OCI-LY3 (cell line): ENCODE measurements at regions not wholly inside any gene's neighbourhood (a gene's known extent, or its start where the extent isn't known, plus 50 kb on each side); places are given as distances from the start of the nearest gene placed in this dataset.
"Not testable (repeated sequence)": the region's sequence is repeated elsewhere in the genome, so short reads cannot be mapped to it uniquely, and the experiment has no call there.

Experiments
- H2AFZ ChIP-seq: fragments of 200-600, 300-600 bp; shearing (Covaris generic); 2 replicates; pipeline ENCODE4 v1.6.0; 2014; ENCODE audit warnings: antibody characterized with exemption, low read depth, low read length
- H3K27ac ChIP-seq: fragments of 200-600, 300-600 bp; sonication (generic); 2 replicates; pipeline ENCODE4 v1.5.1; 2014; ENCODE audit warnings: mild to moderate bottlenecking, low read length, moderate library complexity, mixed read lengths
- H3K27me3 ChIP-seq: fragments of 200-600, 300-600 bp; sonication (generic); 2 replicates; pipeline ENCODE4 v1.6.1; 2014; ENCODE audit warnings: low read depth, low read length, mixed read lengths
- H3K36me3 ChIP-seq: fragments of 200-600, 300-600 bp; sonication (generic); replicated peaks from 2 replicates; pipeline ENCODE3; 2014; ENCODE audit warnings: low read depth, low read length, mixed read lengths
- H3K4me1 ChIP-seq: fragments of 300-600, 200-600 bp; sonication (generic); 2 replicates; pipeline ENCODE4 v1.6.1; 2014; ENCODE audit warnings: low read length, mixed read lengths
- H3K4me2 ChIP-seq: fragments of 200-600, 300-600 bp; sonication (generic); 2 replicates; pipeline ENCODE4 v1.6.1; 2014; ENCODE audit warnings: low read length, mixed read lengths
- H3K4me3 ChIP-seq: fragments of 300-600, 200-600 bp; sonication (generic); 2 replicates; pipeline ENCODE4 v1.5.1; 2014; ENCODE audit warnings: antibody characterized with exemption, mild to moderate bottlenecking, low read length, moderate library complexity
- H3K79me2 ChIP-seq: fragments of 300-600, 200-600 bp; shearing (Covaris generic); 2 replicates; pipeline ENCODE4 v1.6.1; 2014; ENCODE audit warnings: mild to moderate bottlenecking, low read length, mixed read lengths
- H3K9ac ChIP-seq: fragments of 300-600, 200-600 bp; shearing (Covaris generic); 2 replicates; pipeline ENCODE4 v1.6.0; 2014; ENCODE audit warnings: mild to moderate bottlenecking, low read length, moderate library complexity
- H3K9me3 ChIP-seq: fragments of 200-600, 300-600 bp; shearing (Covaris generic); 2 replicates; pipeline ENCODE4 v1.6.1; 2014; ENCODE audit warnings: low read length, mixed read lengths; ENCODE audit not compliant: insufficient read depth
- H4K20me1 ChIP-seq: fragments of 200-600, 300-600 bp; sonication (generic); 2 replicates; pipeline ENCODE4 v1.6.1; 2016; ENCODE audit warnings: low read length, mixed read lengths; ENCODE audit not compliant: insufficient read depth
- EZH2phosphoT487 ChIP-seq: fragments of 200-600 bp; shearing (Covaris generic); IDR thresholded peaks from 2 replicates; pipeline ENCODE4 v1.6.1; 2018; ENCODE audit warnings: antibody characterized with exemption, mixed run types, low read depth
- TF ChIP-seq, protein P1 (sequence below): fragments of 200-600, 300-600 bp; sonication (generic); IDR thresholded peaks from 2 replicates; pipeline ENCODE4 v1.5.1; 2014; ENCODE audit warnings: antibody characterized with exemption, low read length, low read depth

DNA sequence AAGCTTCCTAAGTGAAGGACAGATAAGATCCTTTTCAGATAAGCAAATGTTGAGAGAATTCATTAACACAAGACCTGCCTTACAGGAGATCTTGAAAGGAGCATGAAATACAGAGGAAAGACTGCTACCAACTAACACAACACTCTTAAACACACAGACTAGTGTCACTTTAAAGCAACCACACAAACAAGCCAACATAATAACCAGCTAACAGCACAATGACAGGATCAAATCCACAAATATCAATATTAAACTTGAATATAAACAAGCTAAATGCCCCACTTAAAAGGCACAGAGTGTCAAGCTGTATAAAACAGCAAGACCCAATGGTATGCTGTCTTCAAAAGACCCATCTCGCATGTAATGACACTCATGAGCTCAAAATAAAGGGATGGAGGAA lies 70.8 kb upstream of the HMGXB4 start:
- Histone ChIP-seq H3K36me3 (peaks cover 63% of the 10 kb centered on the region), H3K27ac (no peak overlapping the region), H3K4me1 (no peaks in the 10 kb centered on the region), H3K79me2 (peaks cover 5% of the 10 kb centered on the region), H3K4me2 (no peak overlapping the region), H3K27me3 (no peaks in the 10 kb centered on the region), H3K9me3 (peaks cover 20% of the 10 kb centered on the region; the same call in 1 of the 2 replicates), H3K9ac (no peak overlapping the region), H4K20me1 (no peaks in the 10 kb centered on the region), H2AFZ (no peak overlapping the region), H3K4me3 (no peak overlapping the region)
- TF ChIP-seq EZH2phosphoT487: no peak
- TF ChIP-seq, protein P1, sequence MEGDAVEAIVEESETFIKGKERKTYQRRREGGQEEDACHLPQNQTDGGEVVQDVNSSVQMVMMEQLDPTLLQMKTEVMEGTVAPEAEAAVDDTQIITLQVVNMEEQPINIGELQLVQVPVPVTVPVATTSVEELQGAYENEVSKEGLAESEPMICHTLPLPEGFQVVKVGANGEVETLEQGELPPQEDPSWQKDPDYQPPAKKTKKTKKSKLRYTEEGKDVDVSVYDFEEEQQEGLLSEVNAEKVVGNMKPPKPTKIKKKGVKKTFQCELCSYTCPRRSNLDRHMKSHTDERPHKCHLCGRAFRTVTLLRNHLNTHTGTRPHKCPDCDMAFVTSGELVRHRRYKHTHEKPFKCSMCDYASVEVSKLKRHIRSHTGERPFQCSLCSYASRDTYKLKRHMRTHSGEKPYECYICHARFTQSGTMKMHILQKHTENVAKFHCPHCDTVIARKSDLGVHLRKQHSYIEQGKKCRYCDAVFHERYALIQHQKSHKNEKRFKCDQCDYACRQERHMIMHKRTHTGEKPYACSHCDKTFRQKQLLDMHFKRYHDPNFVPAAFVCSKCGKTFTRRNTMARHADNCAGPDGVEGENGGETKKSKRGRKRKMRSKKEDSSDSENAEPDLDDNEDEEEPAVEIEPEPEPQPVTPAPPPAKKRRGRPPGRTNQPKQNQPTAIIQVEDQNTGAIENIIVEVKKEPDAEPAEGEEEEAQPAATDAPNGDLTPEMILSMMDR: no peak

DNA sequence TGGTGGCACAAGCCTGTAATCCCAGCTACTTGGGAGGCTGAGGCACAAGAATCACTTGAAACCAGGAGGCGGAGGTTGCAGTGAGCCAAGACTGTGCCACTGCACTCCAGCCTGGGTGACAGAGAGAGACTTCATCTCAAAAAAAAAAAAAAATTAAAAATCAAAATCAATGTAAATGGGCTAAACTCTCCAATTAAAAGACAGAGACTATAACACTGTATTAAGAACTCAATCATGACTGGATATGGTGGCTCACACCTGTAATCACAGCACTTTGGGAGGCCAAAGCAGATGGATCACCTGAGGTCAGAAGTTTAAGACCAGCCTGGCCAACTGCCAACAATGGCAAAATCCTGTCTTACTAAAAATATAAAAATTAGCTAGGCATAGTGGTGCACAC lies 68.4 kb upstream of the HMGXB4 start:
- H2AFZ ChIP-seq, H3K79me2 ChIP-seq, H3K4me1 ChIP-seq, H3K9ac ChIP-seq, H3K27me3 ChIP-seq, H3K4me2 ChIP-seq, H3K4me3 ChIP-seq, H3K27ac ChIP-seq, H4K20me1 ChIP-seq: not testable (repeated sequence)
- Histone ChIP-seq H3K36me3 (peaks cover 68% of the 10 kb centered on the region), H3K9me3 (peaks cover 18% of the 10 kb centered on the region; the same call in 1 of the 2 replicates)

DNA sequence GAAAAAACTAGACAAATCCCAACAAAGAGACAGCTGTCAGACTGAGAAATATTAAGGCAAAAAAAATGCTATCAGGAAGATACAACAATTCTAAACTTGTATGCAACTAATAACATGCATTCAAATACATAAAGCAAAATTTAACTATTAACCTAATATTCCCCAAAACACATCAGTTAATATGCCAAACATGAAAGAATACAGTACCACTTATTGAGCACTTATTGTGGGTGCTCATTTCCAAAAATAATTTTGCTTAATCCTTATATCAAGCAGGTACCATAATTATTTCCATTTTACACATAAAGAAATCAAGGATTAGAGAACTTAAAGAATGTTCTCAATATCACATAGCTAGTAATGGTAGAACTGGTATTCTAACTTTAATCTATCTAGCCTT lies 67.7 kb upstream of the HMGXB4 start:
- Histone ChIP-seq H3K27ac (no peak overlapping the region), H3K9me3 (peaks cover 16% of the 10 kb centered on the region; the same call in 1 of the 2 replicates), H3K27me3 (no peaks in the 10 kb centered on the region), H3K36me3 (peaks cover 67% of the 10 kb centered on the region), H3K4me2 (no peak overlapping the region), H3K4me3 (no peak overlapping the region), H2AFZ (no peak overlapping the region), H3K9ac (no peak overlapping the region), H3K79me2 (peaks cover 5% of the 10 kb centered on the region), H3K4me1 (no peaks in the 10 kb centered on the region), H4K20me1 (no peaks in the 10 kb centered on the region)
- TF ChIP-seq, protein P1: no peak
- TF ChIP-seq EZH2phosphoT487: no peak

DNA sequence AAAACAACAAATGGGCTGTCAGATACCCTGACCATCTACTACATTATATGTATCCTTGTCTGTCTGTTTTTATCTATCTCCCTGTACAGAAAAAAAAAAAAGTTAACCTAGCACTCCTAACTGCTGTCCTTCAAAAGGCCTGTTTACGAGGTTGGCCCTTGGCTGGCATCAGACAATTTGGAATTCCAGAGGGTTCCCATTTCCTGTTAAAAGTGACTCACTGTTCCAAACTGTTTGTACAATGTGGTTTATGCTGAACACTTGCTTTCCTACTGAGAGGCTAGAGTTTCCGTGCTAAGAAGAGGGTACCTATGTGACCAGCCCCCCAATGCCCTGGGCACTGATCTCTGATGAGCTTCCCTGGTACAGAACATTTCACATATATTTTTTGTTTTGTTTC lies 65.9 kb upstream of the HMGXB4 start:
- Histone ChIP-seq H2AFZ (no peak overlapping the region), H3K27me3 (no peaks in the 10 kb centered on the region), H4K20me1 (no peaks in the 10 kb centered on the region), H3K4me3 (no peak overlapping the region), H3K9ac (no peak overlapping the region), H3K4me2 (no peak overlapping the region), H3K9me3 (peaks cover 16% of the 10 kb centered on the region; the same call in 1 of the 2 replicates), H3K27ac (no peak overlapping the region), H3K79me2 (no peaks in the 10 kb centered on the region; the same call in 1 of the 2 replicates), H3K4me1 (no peaks in the 10 kb centered on the region), H3K36me3 (peaks cover 65% of the 10 kb centered on the region)
- TF ChIP-seq EZH2phosphoT487: no peak
- TF ChIP-seq, protein P1: no peak
